ENCODE measurements at regions not wholly inside any gene's neighbourhood (a gene's known extent, or its start where the extent isn't known, plus 50 kb on each side); places are given as distances from the start of the nearest gene placed in this dataset.

GRCh38 chr7:119825091-119825655, 447.8 kb upstream of the KCND2 start:
- TF ChIP-seq POLR2AphosphoS5 (IDR thresholded peaks at IDR 0.05; ENCODE audit: low read depth, low read length) (no peak), TAF1 (IDR thresholded peaks at IDR 0.05; ENCODE audit: low read depth, low read length) (no peak)
